ENCODE measurements at regions not wholly inside any gene's neighbourhood (a gene's known extent, or its start where the extent isn't known, plus 50 kb on each side); places are given as distances from the start of the nearest gene placed in this dataset.

GRCh38 chr1:199753513-199753912, 274.0 kb upstream of the NR5A2 start:
- no peak for TF ChIP-seq CTCF (tag by site-specific recombination; IDR thresholded peaks at IDR 0.05)
- TF ChIP-seq ZNF701 (tag by site-specific recombination; IDR thresholded peaks at IDR 0.05), result no peak
- no peak for TF ChIP-seq ZBTB1 (tag by site-specific recombination; IDR thresholded peaks at IDR 0.05)
- TF ChIP-seq ZBTB26 (tag by site-specific recombination; optimal IDR thresholded peaks at IDR 0.05), result no peak
- TF ChIP-seq REST (tag by site-specific recombination; IDR thresholded peaks at IDR 0.05), result no peak
- TF ChIP-seq ZNF184 (tag by site-specific recombination; IDR thresholded peaks at IDR 0.05), result no peak
- no peak for TF ChIP-seq ZNF600 (tag by site-specific recombination; IDR thresholded peaks at IDR 0.05)
- TF ChIP-seq ZNF692 (tag by site-specific recombination; IDR thresholded peaks at IDR 0.05), result no peak
- TF ChIP-seq ZBTB17 (tag by site-specific recombination; IDR thresholded peaks at IDR 0.05), result no peak
- no peak for TF ChIP-seq ZNF639 (tag by site-specific recombination; IDR thresholded peaks at IDR 0.05)
- no peak for TF ChIP-seq ZNF830 (tag by site-specific recombination; IDR thresholded peaks at IDR 0.05; ENCODE audit: low read depth)
- TF ChIP-seq ZSCAN18 (tag by site-specific recombination; IDR thresholded peaks at IDR 0.05), result no peak
- no peak for TF ChIP-seq ZNF433 (tag by site-specific recombination; IDR thresholded peaks at IDR 0.05; ENCODE audit: low read depth)
- TF ChIP-seq ZNF24 (tag by site-specific recombination; IDR thresholded peaks at IDR 0.05), result no peak

All from HEK293 (cell line).